BJ (cell line): ENCODE measurements at regions not wholly inside any gene's neighbourhood (a gene's known extent, or its start where the extent isn't known, plus 50 kb on each side); places are given as distances from the start of the nearest gene placed in this dataset.

Experiments
- CTCF ChIA-PET: fragments of 350-600 bp; formaldehyde crosslinking; extraction: SDS; loops from one replicate; lab custom pipeline; 2021; ENCODE audit warnings: antibody characterized with exemption, inconsistent platforms; lab: Yijun Ruan, JAX
- POLR2A ChIA-PET: fragments of 300-600 bp; sonication (Branson Sonifier 250); formaldehyde crosslinking; extraction: SDS; loops from one replicate; lab custom pipeline; 2021; ENCODE audit warnings: antibody characterized with exemption; lab: Charles Lee
- DNase-seq: peaks from one replicate; pipeline ENCODE4 v3.0.0-alpha.2; 2011; ENCODE audit warnings: low read depth
- H3K27me3 ChIP-seq: 2 replicates; pipeline ENCODE4 v1.6.0; 2011; ENCODE audit warnings: low read length; ENCODE audit not compliant: control insufficient read depth, insufficient read depth
- H3K36me3 ChIP-seq: 2 replicates; pipeline ENCODE4 v1.5.1; 2011; ENCODE audit warnings: low read length; ENCODE audit not compliant: control insufficient read depth, insufficient read depth
- H3K4me3 ChIP-seq: 2 replicates; pipeline ENCODE4 v1.5.1; 2011; ENCODE audit warnings: low read depth, mild to moderate bottlenecking, control low read depth, low read length
- CTCF ChIP-seq: IDR thresholded peaks from 2 replicates; pipeline ENCODE4 v1.5.1; 2011; ENCODE audit warnings: low read depth, mild to moderate bottlenecking, control low read depth, inconsistent platforms, low read length, moderate library complexity; ENCODE audit not compliant: insufficient read depth

- DNase-seq: no peak
- H3K4me3 ChIP-seq: no peak overlapping the region
- POLR2A ChIA-PET: no interaction called here
- no peak for TF ChIP-seq CTCF
- no peaks in the 10 kb centered on the region for H3K27me3 ChIP-seq
- no peaks in the 10 kb centered on the region for H3K36me3 ChIP-seq
- CTCF ChIA-PET: interaction anchor here (1.3 kb wide), 1 partner anchor 19 kb away, joined by 3 read pairs; no protein-coding TSS in a partner anchor
These were observed 247.6 kb upstream of the PWP1 start for GRCh38 chr12:107437954-107438353.

GRCh38 chr12:107439026-107439738 lies 246.4 kb upstream of the PWP1 start:
- POLR2A ChIA-PET: no interaction called here
- no peak for DNase-seq
- Histone ChIP-seq H3K36me3 (no peaks in the 10 kb centered on the region), H3K4me3 (no peak overlapping the region), H3K27me3 (no peaks in the 10 kb centered on the region)
- CTCF ChIA-PET: no interaction called here
- TF ChIP-seq CTCF: no peak

- TF ChIP-seq CTCF: no peak
- H3K36me3 ChIP-seq: no peaks in the 10 kb centered on the region
- POLR2A ChIA-PET: no interaction called here
These were observed 245.0 kb upstream of the PWP1 start for GRCh38 chr12:107440606-107441005.

GRCh38 chr12:107441665-107442300 lies 243.8 kb upstream of the PWP1 start:
- ChIA-PET CTCF (no interaction called here), POLR2A (no interaction called here)
- TF ChIP-seq CTCF: no peak
- no peaks in the 10 kb centered on the region for H3K36me3 ChIP-seq
- DNase-seq: no peak
- no peak overlapping the region for H3K4me3 ChIP-seq
- no peaks in the 10 kb centered on the region for H3K27me3 ChIP-seq

More at GRCh38 chr12:107440606-107441005, 245.0 kb upstream of the PWP1 start:
- CTCF ChIA-PET: interaction anchor here (0.9 kb wide), 1 partner anchor 29 kb away, joined by 3 read pairs; no protein-coding TSS in a partner anchor
- no peak overlapping the region for H3K4me3 ChIP-seq
- no peaks in the 10 kb centered on the region for H3K27me3 ChIP-seq
- DNase-seq: no peak

GRCh38 chr12:107442326-107442987 lies 243.1 kb upstream of the PWP1 start:
- H3K4me3 ChIP-seq: no peak overlapping the region
- H3K36me3 ChIP-seq: no peaks in the 10 kb centered on the region
- no peak for DNase-seq
- H3K27me3 ChIP-seq: no peaks in the 10 kb centered on the region
- TF ChIP-seq CTCF: no peak
- ChIA-PET POLR2A (no interaction called here), CTCF (no interaction called here)
